ENCODE measurements at regions not wholly inside any gene's neighbourhood (a gene's known extent, or its start where the extent isn't known, plus 50 kb on each side); places are given as distances from the start of the nearest gene placed in this dataset.
"Not testable (repeated sequence)": the region's sequence is repeated elsewhere in the genome, so short reads cannot be mapped to it uniquely, and the experiment has no call there.

GRCh38 chr13:87186647-87187046 is 484.5 kb upstream of the SLITRK5 start:
- DNase-seq (ENCODE audit: low spot score), result not testable (repeated sequence)

GRCh38 chr13:87191485-87191884 is 479.7 kb upstream of the SLITRK5 start:
- DNase-seq (ENCODE audit: low spot score), result not testable (repeated sequence)

DNA sequence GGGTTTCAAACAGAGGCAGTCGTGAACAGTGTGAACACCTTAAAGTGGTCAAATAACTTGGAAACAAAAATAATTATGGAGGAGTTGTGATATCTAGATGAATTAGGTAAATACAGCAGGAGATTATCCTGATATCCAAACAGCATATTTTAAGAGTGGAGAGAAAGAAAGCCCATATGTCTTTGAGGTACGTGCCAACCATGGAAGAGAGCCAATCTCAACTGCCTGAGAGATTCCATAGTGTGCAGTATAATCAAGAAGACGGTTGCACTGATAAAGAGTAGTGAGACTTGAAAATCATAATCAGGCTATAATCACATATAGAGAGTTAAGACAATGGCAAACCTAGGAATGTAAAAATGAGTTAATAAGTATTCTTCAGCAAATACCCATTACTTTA is 472.8 kb upstream of the SLITRK5 start:
- no peak for DNase-seq (ENCODE audit: low spot score)

DNA sequence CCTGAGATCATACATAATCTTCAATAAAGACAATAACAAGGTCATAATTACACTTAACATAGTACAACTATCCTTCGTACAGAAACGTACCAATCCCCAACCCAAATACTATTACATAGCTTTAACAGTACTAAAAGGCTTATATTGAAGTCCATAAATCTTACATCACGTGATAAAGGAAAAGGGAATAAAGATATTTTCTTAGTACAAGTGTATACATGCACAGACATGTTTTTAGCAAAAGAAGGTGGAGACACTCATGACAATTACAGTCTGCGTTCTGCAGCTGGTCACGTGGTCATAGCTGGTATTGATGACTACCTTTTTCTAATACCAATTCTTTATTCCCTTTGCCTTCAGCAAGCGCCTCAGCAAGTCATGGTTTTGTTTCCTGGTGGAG is 464.5 kb upstream of the SLITRK5 start:
- no peak for DNase-seq (ENCODE audit: low spot score)

- peak; percentile 15 for DNase-seq (ENCODE audit: low spot score)
Observed at GRCh38 chr13:87207280-87208003, 463.7 kb upstream of the SLITRK5 start.

- DNase-seq (ENCODE audit: low spot score), result peak; percentile 91
Observed at GRCh38 chr13:87208636-87209035, 462.5 kb upstream of the SLITRK5 start.

DNA sequence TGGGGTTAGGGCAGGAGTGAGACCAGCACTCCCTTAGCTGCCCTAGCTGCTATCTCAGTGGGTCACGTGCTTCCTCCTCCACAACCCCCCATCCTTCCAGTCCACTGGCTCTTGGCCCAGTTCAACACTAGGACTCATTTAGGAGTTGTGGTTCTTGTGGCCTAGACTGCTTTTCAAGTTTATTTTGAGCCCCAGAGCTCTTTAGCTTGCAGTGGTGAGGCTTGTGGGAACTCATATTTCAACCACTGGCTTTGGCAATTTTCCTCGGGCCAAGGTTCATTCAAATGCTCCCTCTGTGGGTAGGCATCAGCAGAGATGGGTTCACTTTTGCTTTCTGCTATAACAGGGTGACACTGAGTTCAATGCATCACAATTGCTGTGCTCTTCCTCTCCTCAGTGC is 436.2 kb upstream of the SLITRK5 start:
- DNase-seq (ENCODE audit: low spot score), result no peak

DNA sequence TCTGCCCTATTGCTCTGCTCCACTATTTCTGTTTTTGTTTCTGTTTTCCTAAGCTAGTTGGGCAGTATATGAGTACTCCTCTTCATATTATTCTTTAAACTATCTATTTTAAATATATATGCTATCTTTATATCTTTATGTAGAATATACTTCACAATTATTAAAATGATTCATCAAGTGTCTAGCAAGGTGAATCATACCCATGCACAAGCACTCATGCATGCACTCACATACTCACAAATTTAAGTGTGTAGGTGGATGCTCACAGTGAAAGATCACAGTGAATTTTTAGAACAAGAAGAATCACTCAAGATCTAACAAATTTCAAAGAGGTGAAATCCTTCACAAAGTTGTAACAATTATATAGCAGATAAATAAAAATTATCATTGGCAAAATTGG is 435.6 kb upstream of the SLITRK5 start:
- DNase-seq (ENCODE audit: low spot score), result no peak

DNA sequence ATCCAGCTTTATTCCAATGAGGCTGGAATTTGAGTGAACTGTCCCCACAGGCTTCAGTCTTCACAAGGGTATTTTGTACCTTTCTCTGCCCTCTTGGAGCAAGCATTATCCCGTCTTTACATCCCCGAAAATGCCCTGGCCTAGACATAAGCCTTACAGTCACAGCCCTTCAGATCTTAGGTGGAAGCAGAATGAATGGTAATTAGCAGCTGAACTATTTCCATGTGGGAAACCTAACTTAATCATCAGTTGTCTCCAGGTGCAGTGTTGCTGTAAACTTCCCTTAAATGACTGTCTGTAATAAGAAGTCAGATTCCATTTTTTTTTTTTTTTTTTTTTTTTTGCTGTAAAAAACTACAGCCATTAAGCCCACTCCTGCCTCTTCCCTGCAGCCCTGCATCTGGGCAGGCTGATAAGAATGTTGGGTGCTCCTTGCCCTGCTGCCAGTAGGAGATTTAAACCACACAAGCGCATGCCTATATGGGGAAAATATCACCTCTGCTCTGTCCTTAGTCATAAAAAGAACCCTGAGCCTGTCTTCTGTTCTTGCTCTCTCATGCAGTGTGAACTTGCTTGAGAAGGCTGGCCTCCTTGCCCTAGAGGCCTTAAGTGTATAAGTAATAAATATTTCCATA is 426.8 kb upstream of the SLITRK5 start:
- peak; percentile 8 for DNase-seq (ENCODE audit: low spot score)

DNA sequence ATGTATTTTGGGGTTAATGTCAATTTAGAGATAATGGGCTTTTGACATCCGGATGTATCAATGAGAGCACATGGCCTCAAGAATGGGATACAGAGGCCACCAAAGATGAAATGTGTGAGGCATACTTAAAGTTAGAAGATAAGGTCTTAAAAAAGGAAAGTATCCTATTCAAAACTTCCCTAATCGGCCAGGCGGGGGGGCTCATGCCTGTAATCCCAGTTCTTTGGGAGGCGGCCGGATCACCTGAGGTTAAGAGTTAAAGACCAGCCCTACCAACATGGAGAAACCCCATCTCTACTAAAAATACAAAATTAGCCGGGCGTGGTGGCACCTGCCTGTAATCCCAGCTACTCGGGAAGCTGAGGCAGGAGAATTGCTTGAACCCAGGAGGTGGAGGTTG is 421.3 kb upstream of the SLITRK5 start:
- DNase-seq (ENCODE audit: low spot score), result not testable (repeated sequence)

DNA sequence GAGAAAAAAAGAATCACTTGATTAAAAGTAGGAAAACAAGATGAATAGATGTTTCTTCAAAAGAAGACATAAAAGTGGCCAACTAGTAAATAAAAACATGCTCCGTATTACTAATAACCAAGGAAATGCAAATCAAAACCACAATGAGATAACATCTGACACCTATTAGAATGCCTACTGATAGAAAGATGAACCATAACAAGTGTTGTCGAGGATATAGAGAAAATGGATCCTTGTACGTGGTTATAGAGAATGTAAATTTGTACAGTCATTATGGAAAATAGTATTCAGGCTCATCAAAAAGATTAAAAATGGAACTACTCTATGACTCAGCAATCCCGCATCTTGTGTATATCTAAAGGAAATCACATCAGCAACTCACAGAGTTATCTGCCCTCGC is 415.8 kb upstream of the SLITRK5 start:
- DNase-seq (ENCODE audit: low spot score), result no peak

- peak; percentile 36 for DNase-seq (ENCODE audit: low spot score)
Observed at GRCh38 chr13:87259479-87260083, 411.6 kb upstream of the SLITRK5 start.

- DNase-seq (ENCODE audit: low spot score), result peak; percentile 63
Observed at GRCh38 chr13:87274209-87274819, 396.9 kb upstream of the SLITRK5 start.

DNA sequence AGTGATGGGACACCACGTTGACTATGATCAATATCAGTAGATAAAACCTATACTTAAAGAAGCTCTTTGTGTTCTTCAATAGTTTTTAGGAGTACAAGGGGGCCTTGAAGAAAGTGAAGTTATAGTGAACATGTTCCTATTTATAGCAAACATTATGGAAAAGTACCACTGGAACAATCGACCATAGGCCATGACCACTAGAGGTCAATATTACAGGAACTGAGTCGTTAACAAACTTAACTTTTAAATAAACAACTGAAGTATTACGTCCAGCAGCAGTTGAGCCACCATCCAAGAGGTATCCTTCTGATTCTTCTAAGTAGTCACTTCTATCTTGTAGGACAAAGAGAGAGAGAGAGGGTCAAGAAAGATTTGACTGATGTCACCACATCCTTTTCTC is 391.0 kb upstream of the SLITRK5 start:
- no peak for DNase-seq (ENCODE audit: low spot score)

GRCh38 chr13:87287721-87288120 is 383.4 kb upstream of the SLITRK5 start:
- DNase-seq (ENCODE audit: low spot score), result no peak

GRCh38 chr13:87295636-87296035 is 375.5 kb upstream of the SLITRK5 start:
- no peak for DNase-seq (ENCODE audit: low spot score)

GRCh38 chr13:87302034-87302433 is 369.1 kb upstream of the SLITRK5 start:
- no peak for DNase-seq (ENCODE audit: low spot score)

- DNase-seq (ENCODE audit: low spot score), result no peak
Observed at GRCh38 chr13:87302931-87303330, 368.2 kb upstream of the SLITRK5 start.

DNA sequence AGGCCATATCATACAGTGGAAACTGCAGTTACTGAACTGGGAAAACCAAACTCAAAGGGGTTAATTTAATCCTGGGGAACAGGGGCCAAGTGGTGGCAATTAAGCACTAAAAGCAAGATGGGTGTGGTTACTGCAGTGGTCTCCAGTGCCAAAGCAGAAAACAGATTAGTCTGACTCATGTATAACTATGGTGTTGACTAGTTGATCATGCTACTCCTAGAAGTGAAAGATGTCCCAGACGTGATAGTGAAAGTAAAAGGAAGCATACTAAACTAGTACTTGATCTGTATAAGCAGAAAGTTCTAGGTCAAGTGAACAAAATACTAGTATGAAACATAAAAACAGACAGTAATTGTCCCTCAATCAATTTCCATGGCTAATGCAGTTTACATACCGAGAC is 360.0 kb upstream of the SLITRK5 start:
- DNase-seq (ENCODE audit: low spot score), result no peak

GRCh38 chr13:87314822-87315221 is 356.3 kb upstream of the SLITRK5 start:
- DNase-seq (ENCODE audit: low spot score), result no peak

DNA sequence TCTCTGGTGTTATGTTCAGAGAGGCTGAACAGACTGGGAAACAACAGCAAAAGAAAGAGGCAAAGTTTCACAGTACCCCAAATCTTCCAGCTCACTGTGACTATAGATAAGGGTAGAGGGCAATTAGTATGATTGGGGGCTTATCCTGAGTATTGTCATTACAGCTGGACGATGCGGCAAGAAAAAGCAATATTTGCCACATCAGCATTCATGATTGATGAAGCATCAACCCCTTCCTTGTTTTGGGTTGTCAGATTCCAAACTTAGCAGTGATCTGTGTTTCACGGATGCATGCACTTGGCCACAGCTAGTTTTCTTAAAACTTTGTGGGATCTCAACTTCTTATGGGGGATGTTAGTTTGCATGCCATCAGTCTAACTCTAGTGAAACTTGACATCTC is 348.8 kb upstream of the SLITRK5 start:
- DNase-seq (ENCODE audit: low spot score), result no peak

DNA sequence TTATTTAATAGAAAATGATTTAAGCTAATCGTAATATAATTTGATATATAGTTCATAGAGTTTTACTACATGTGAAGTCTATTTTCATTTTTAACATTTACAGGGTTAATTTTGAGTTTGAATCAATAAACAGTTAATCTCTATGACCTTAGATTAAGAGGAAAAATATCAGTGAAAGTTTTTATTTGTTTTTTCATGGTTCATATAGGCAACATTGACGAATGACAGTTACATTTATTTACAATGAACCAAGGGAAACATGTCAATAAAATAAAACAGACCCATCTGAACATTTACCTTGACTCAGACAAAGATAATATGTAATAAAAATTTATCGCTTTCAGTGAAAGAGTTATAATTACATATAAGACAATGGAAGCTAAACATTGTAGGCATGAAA is 346.6 kb upstream of the SLITRK5 start:
- no peak for DNase-seq (ENCODE audit: low spot score)

- no peak for DNase-seq (ENCODE audit: low spot score)
Observed at GRCh38 chr13:87331178-87331577, 340.0 kb upstream of the SLITRK5 start.

All from SK-N-DZ (cell line).